BLaER1 (cell line): ENCODE measurements at regions not wholly inside any gene's neighbourhood (a gene's known extent, or its start where the extent isn't known, plus 50 kb on each side); places are given as distances from the start of the nearest gene placed in this dataset.

Experiments
- H3K27ac ChIP-seq: shearing (Covaris generic); formaldehyde crosslinking; 2 replicates; pipeline ENCODE4 v1.8.1; 2022
- H3K27me3 ChIP-seq: shearing (Covaris generic); formaldehyde crosslinking; 2 replicates; pipeline ENCODE4 v1.8.1; 2022
- H3K36me3 ChIP-seq: shearing (Covaris generic); formaldehyde crosslinking; 2 replicates; pipeline ENCODE4 v1.8.1; 2022
- H3K4me1 ChIP-seq: shearing (Covaris generic); formaldehyde crosslinking; 2 replicates; pipeline ENCODE4 v1.8.1; 2022
- H3K4me2 ChIP-seq: shearing (Covaris generic); formaldehyde crosslinking; 2 replicates; pipeline ENCODE4 v1.8.1; 2022
- H3K4me3 ChIP-seq: shearing (Covaris generic); formaldehyde crosslinking; 2 replicates; pipeline ENCODE4 v1.8.1; 2022
- H3K9ac ChIP-seq: shearing (Covaris generic); formaldehyde crosslinking; 2 replicates; pipeline ENCODE4 v1.8.1; 2022
- H3K9me3 ChIP-seq: shearing (Covaris generic); formaldehyde crosslinking; 2 replicates; pipeline ENCODE4 v1.8.1; 2022
- H4K20me1 ChIP-seq: shearing (Covaris generic); formaldehyde crosslinking; 2 replicates; pipeline ENCODE4 v1.8.1; 2022
- Cebpa-rat ChIP-seq: shearing (Covaris generic); IDR thresholded peaks from 2 replicates; pipeline ENCODE4 v1.8.1; 2022

- no peaks in the 10 kb centered on the region for H3K27me3 ChIP-seq
- H3K4me1 ChIP-seq, result no peaks in the 10 kb centered on the region
- H3K36me3 ChIP-seq, result no peaks in the 10 kb centered on the region
- no peaks in the 10 kb centered on the region for H3K9me3 ChIP-seq
- no peak overlapping the region for H3K4me2 ChIP-seq
- H3K9ac ChIP-seq, result no peak overlapping the region
- H4K20me1 ChIP-seq, result no peaks in the 10 kb centered on the region
- no peak overlapping the region for H3K4me3 ChIP-seq
- no peak overlapping the region for H3K27ac ChIP-seq
- TF ChIP-seq Cebpa-rat, result no peak
Observed at GRCh38 chr20:22810626-22811569, 224.2 kb upstream of the SSTR4 start.

GRCh38 chr20:22814471-22815205 is 220.5 kb upstream of the SSTR4 start:
- no peak for TF ChIP-seq Cebpa-rat
- no peak overlapping the region for H3K4me2 ChIP-seq
- no peak overlapping the region for H3K4me3 ChIP-seq
- H3K4me1 ChIP-seq, result no peaks in the 10 kb centered on the region
- no peak overlapping the region for H3K9ac ChIP-seq
- no peaks in the 10 kb centered on the region for H3K36me3 ChIP-seq
- H4K20me1 ChIP-seq, result no peaks in the 10 kb centered on the region
- H3K27me3 ChIP-seq, result no peaks in the 10 kb centered on the region
- H3K9me3 ChIP-seq, result no peaks in the 10 kb centered on the region
- no peak overlapping the region for H3K27ac ChIP-seq

- Histone ChIP-seq H3K9ac (no peak overlapping the region), H3K9me3 (no peaks in the 10 kb centered on the region), H3K4me2 (no peak overlapping the region), H3K4me1 (no peaks in the 10 kb centered on the region), H3K27ac (no peak overlapping the region), H3K27me3 (no peaks in the 10 kb centered on the region), H3K4me3 (no peak overlapping the region), H4K20me1 (no peaks in the 10 kb centered on the region), H3K36me3 (no peaks in the 10 kb centered on the region)
- no peak for TF ChIP-seq Cebpa-rat
Observed at GRCh38 chr20:22815206-22815551, 219.9 kb upstream of the SSTR4 start.

- no peak overlapping the region for H3K4me3 ChIP-seq
- H3K4me1 ChIP-seq, result no peaks in the 10 kb centered on the region
- no peak overlapping the region for H3K9ac ChIP-seq
- no peaks in the 10 kb centered on the region for H3K27me3 ChIP-seq
- no peaks in the 10 kb centered on the region for H4K20me1 ChIP-seq
- H3K4me2 ChIP-seq, result no peak overlapping the region
- no peaks in the 10 kb centered on the region for H3K36me3 ChIP-seq
- TF ChIP-seq Cebpa-rat, result no peak
- no peaks in the 10 kb centered on the region for H3K9me3 ChIP-seq
- no peak overlapping the region for H3K27ac ChIP-seq
Observed at GRCh38 chr20:22815603-22816315, 219.4 kb upstream of the SSTR4 start.

- no peaks in the 10 kb centered on the region for H3K27me3 ChIP-seq
- H3K9me3 ChIP-seq, result no peaks in the 10 kb centered on the region
- no peaks in the 10 kb centered on the region for H4K20me1 ChIP-seq
- no peak for TF ChIP-seq Cebpa-rat
- no peaks in the 10 kb centered on the region for H3K36me3 ChIP-seq
- H3K4me3 ChIP-seq, result no peak overlapping the region
- no peak overlapping the region for H3K4me2 ChIP-seq
- H3K9ac ChIP-seq, result no peak overlapping the region
- H3K4me1 ChIP-seq, result no peaks in the 10 kb centered on the region
- no peak overlapping the region for H3K27ac ChIP-seq
Observed at GRCh38 chr20:22818636-22819035, 216.5 kb upstream of the SSTR4 start.

- TF ChIP-seq Cebpa-rat, result no peak
- Histone ChIP-seq H3K4me2 (no peak overlapping the region), H3K36me3 (no peaks in the 10 kb centered on the region)
Observed at GRCh38 chr20:22819112-22819511, 216.0 kb upstream of the SSTR4 start.

GRCh38 chr20:22819784-22820183 is 215.3 kb upstream of the SSTR4 start:
- Histone ChIP-seq H3K36me3 (no peaks in the 10 kb centered on the region), H3K9me3 (no peaks in the 10 kb centered on the region), H4K20me1 (no peaks in the 10 kb centered on the region), H3K9ac (no peak overlapping the region), H3K27me3 (no peaks in the 10 kb centered on the region), H3K4me1 (no peaks in the 10 kb centered on the region), H3K27ac (no peak overlapping the region), H3K4me3 (no peak overlapping the region), H3K4me2 (no peak overlapping the region)
- TF ChIP-seq Cebpa-rat, result no peak

More at GRCh38 chr20:22819112-22819511, 216.0 kb upstream of the SSTR4 start:
- Histone ChIP-seq H3K27ac (no peak overlapping the region), H4K20me1 (no peaks in the 10 kb centered on the region), H3K4me3 (no peak overlapping the region), H3K27me3 (no peaks in the 10 kb centered on the region), H3K4me1 (no peaks in the 10 kb centered on the region), H3K9ac (no peak overlapping the region), H3K9me3 (no peaks in the 10 kb centered on the region)

- Histone ChIP-seq H3K9me3 (no peaks in the 10 kb centered on the region), H3K9ac (no peak overlapping the region), H3K4me1 (no peaks in the 10 kb centered on the region), H3K27me3 (no peaks in the 10 kb centered on the region), H4K20me1 (no peaks in the 10 kb centered on the region), H3K4me2 (no peak overlapping the region), H3K27ac (no peak overlapping the region), H3K4me3 (no peak overlapping the region), H3K36me3 (no peaks in the 10 kb centered on the region)
- TF ChIP-seq Cebpa-rat, result no peak
Observed at GRCh38 chr20:22821081-22821727, 213.9 kb upstream of the SSTR4 start.

- H3K9me3 ChIP-seq, result no peaks in the 10 kb centered on the region
- H3K4me2 ChIP-seq, result no peak overlapping the region
- H3K9ac ChIP-seq, result no peak overlapping the region
- no peaks in the 10 kb centered on the region for H3K4me1 ChIP-seq
- no peak overlapping the region for H3K4me3 ChIP-seq
- no peaks in the 10 kb centered on the region for H4K20me1 ChIP-seq
- H3K27ac ChIP-seq, result no peak overlapping the region
- no peak for TF ChIP-seq Cebpa-rat
- no peaks in the 10 kb centered on the region for H3K36me3 ChIP-seq
- no peaks in the 10 kb centered on the region for H3K27me3 ChIP-seq
Observed at GRCh38 chr20:22821796-22822195, 213.3 kb upstream of the SSTR4 start.
